Epithelial cell of esophagus (primary cell): ENCODE measurements at regions not wholly inside any gene's neighbourhood (a gene's known extent, or its start where the extent isn't known, plus 50 kb on each side); places are given as distances from the start of the nearest gene placed in this dataset.

Source experiments
- DNase-seq: peaks from one replicate; pipeline ENCODE4 v3.0.0; 2010; ENCODE audit warnings: low read depth
- H3K4me3 ChIP-seq: 2 replicates; pipeline ENCODE4 v1.5.1; 2011; ENCODE audit warnings: mild to moderate bottlenecking, low read length, control low read depth
- CTCF ChIP-seq: IDR thresholded peaks from 2 replicates; pipeline ENCODE4 v1.5.1; 2011; ENCODE audit warnings: low read depth, mild to moderate bottlenecking, low read length, control low read depth, inconsistent platforms; ENCODE audit not compliant: insufficient read depth; ENCODE audit errors: missing control alignments

- peak; percentile 73 for DNase-seq
- peak; percentile 90 for TF ChIP-seq CTCF
- no peak overlapping the region for H3K4me3 ChIP-seq
Measured at GRCh38 chr5:61768692-61769281, 436.7 kb downstream of the ZSWIM6 start.

GRCh38 chr5:61771062-61771461 lies 439.0 kb downstream of the ZSWIM6 start:
- no peak overlapping the region for H3K4me3 ChIP-seq
- DNase-seq: no peak
- TF ChIP-seq CTCF: no peak

GRCh38 chr5:61771808-61772207 lies 439.8 kb downstream of the ZSWIM6 start:
- no peak for TF ChIP-seq CTCF
- no peak for DNase-seq
- no peak overlapping the region for H3K4me3 ChIP-seq

GRCh38 chr5:61775901-61776300 lies 443.8 kb downstream of the ZSWIM6 start:
- no peak for TF ChIP-seq CTCF
- DNase-seq: no peak
- no peak overlapping the region for H3K4me3 ChIP-seq

- no peak for DNase-seq
- H3K4me3 ChIP-seq: no peak overlapping the region
- no peak for TF ChIP-seq CTCF
Measured at GRCh38 chr5:61777292-61777691, 445.2 kb downstream of the ZSWIM6 start.

- no peak for DNase-seq
- H3K4me3 ChIP-seq: no peak overlapping the region
- no peak for TF ChIP-seq CTCF
Measured at GRCh38 chr5:61779743-61780142, 447.7 kb downstream of the ZSWIM6 start.

GRCh38 chr5:61783481-61783880 lies 451.4 kb downstream of the ZSWIM6 start:
- no peak for DNase-seq
- no peak overlapping the region for H3K4me3 ChIP-seq
- TF ChIP-seq CTCF: no peak
